Heart left ventricle (tissue), 16 donors: ENCODE measurements at regions not wholly inside any gene's neighbourhood (a gene's known extent, or its start where the extent isn't known, plus 50 kb on each side); places are given as distances from the start of the nearest gene placed in this dataset.

Experiments
- ATAC-seq, 4 donors: fragments of 200-7000 bp; cut with Tn5 transposase; one replicate each; pipeline ENCODE4 v1.9.1; 2020 to 2022; ENCODE audit warnings: moderate library complexity in 4 of 4, mild to moderate bottlenecking in 3 of 4, moderate number of reproducible peaks in 1 of 4
- DNase-seq, 5 donors: peaks; one replicate each; pipeline ENCODE4 v3.0.0-alpha.2; 2020
- H3K27ac ChIP-seq, 12 donors: fragments of 200-600 bp; sonication (generic) in 4 of 12; one replicate each; pipeline versions ENCODE4 v1.5.0 to v1.8.0; 2016 to 2022; ENCODE audit warnings: mild to moderate bottlenecking in 2 of 12
- H3K27me3 ChIP-seq, 9 donors: fragments of 200-600 bp; sonication (generic) in 2 of 9; one replicate each; pipeline versions ENCODE4 v1.5.1 to v1.8.0; 2016 to 2022; ENCODE audit warnings: mild to moderate bottlenecking in 3 of 9
- H3K36me3 ChIP-seq, 9 donors: fragments of 200-600 bp; sonication (generic) in 2 of 9; one replicate each; pipeline versions ENCODE4 v1.5.0 to v1.8.0; 2018 to 2022; ENCODE audit warnings: mild to moderate bottlenecking in 2 of 9
- H3K4me1 ChIP-seq, 12 donors: fragments of 200-600 bp; sonication (generic) in 4 of 12; one replicate each; pipeline versions ENCODE4 v1.5.0 to v1.8.0; 2016 to 2022; ENCODE audit warnings: mild to moderate bottlenecking in 3 of 12
- H3K4me3 ChIP-seq, 12 donors: fragments of 200-600 bp; sonication (generic) in 4 of 12; one replicate each; pipeline versions ENCODE4 v1.5.0 to v1.8.0; 2017 to 2022; ENCODE audit warnings: mild to moderate bottlenecking in 9 of 12, moderate library complexity in 4 of 12
- H3K9me3 ChIP-seq, 12 donors: fragments of 200-600 bp; sonication (generic) in 4 of 12; one replicate each; pipeline versions ENCODE4 v1.5.0 to v1.8.0; 2016 to 2022; ENCODE audit warnings: mild to moderate bottlenecking in 1 of 12
- POLR2A ChIP-seq, 2 donors: fragments of 450-650 bp; IDR thresholded peaks; one replicate each; pipeline ENCODE4 v1.6.1; 2017; ENCODE audit warnings: antibody characterized with exemption in 2 of 2, mild to moderate bottlenecking in 2 of 2, moderate library complexity in 2 of 2
- WGBS, 4 donors: extraction: QIAGEN DNeasy Blood & Tissue Kit in 2 of 4; methylation state at CpG; one replicate each; pipeline versions ENCODE4 v1.1.5 to v1.1.7; 2013 to 2018; 5-methylcytosine and 5-hydroxymethylcytosine counted together
- intact Hi-C, 10 donors: fragments of 100-400 bp; cut with DNase I; formaldehyde crosslinking; loops; one replicate each; pipeline versions ENCODE4 v1.11.1 to v1.14.2; 2022
- TF ChIP-seq, protein P1 (sequence below), 12 donors: fragments of 200-600 bp; sonication (generic) in 4 of 12; IDR thresholded peaks; one replicate each; pipeline versions ENCODE4 v1.5.0 to v1.8.0; 2018 to 2022; ENCODE audit warnings: antibody characterized with exemption in 12 of 12, mild to moderate bottlenecking in 5 of 12
- donor health status: ischemic (EF 13 %, LVEDD 7.1; RV severe dilation, severe dysfunction).
- donor health status: healthy with polysubstance abuse.
- donor health status: DM: no; HTN: yes; CAD: no.
- donor health status: DM: no; HTN: no; CAD: no.
- donor health status: ischemic (EF 25% LVEDD 6.9; RV normal size, moderate dysfunction).
- donor health status: ischemic (EF 25% LVEDD 5.7; RV mildly dilated, moderate dysfunction).
- donor health status: healthy.
- donor health status: DM: yes; HTN: yes; CAD: no.
- donor health status: ischemic (EF 35%, LVEDD 5.7; RV mildly dilated, moderate dysfunction).
- donor health status: nonischemic (EF 11% LVEDD 7.7; RV severe dilation, severe dysfunction).
- donor health status: DM: yes; HTN: yes; CAD: no.
- donor health status: PGD.
- donor health status: ischemic (EF 29% LVEDD 5.4; RV normal size, mild dysfunction).
- donor health status: nonischemic (EF 23%, LVEDD 6.1; RV moderate dilation, normal function).

DNA sequence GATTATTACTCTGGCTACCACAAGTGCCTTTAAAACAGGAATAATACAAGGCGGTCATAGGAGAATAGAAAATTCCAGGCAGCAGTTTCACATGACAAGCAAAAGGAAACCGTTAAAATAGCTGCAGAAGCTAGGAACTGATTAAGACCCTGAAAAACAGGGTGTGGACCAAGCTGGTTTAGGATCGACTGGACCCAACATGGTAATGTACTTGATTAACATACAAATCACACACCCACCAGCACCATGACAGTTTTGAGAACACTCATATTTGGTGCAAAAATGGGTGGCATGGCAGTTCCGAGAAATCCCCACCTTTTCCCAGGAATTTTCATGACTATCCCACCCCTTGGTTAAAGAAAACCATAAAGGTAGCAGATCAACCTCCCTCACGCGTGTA is 51.9 kb upstream of the TMEM163 start:
- no peak overlapping the region for H3K4me3 ChIP-seq
- no peaks in the 10 kb centered on the region for H3K27me3 ChIP-seq
- ATAC-seq: no peak
- TF ChIP-seq, protein P1, sequence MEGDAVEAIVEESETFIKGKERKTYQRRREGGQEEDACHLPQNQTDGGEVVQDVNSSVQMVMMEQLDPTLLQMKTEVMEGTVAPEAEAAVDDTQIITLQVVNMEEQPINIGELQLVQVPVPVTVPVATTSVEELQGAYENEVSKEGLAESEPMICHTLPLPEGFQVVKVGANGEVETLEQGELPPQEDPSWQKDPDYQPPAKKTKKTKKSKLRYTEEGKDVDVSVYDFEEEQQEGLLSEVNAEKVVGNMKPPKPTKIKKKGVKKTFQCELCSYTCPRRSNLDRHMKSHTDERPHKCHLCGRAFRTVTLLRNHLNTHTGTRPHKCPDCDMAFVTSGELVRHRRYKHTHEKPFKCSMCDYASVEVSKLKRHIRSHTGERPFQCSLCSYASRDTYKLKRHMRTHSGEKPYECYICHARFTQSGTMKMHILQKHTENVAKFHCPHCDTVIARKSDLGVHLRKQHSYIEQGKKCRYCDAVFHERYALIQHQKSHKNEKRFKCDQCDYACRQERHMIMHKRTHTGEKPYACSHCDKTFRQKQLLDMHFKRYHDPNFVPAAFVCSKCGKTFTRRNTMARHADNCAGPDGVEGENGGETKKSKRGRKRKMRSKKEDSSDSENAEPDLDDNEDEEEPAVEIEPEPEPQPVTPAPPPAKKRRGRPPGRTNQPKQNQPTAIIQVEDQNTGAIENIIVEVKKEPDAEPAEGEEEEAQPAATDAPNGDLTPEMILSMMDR (IDR thresholded peaks at IDR 0.05): no peak
- TF ChIP-seq POLR2A (IDR thresholded peaks at IDR 0.05): no peak
- H3K36me3 ChIP-seq: no peaks in the 10 kb centered on the region
- H3K27ac ChIP-seq: no peak overlapping the region
- H3K4me1 ChIP-seq: peaks cover 0 to 22% (median 19%) of the 10 kb centered on the region in 12 donors
- H3K9me3 ChIP-seq: no peaks in the 10 kb centered on the region
- DNase-seq: no peak
- intact Hi-C loops: loop anchor here in 4 of 10 donors (5.0 to 10.0 kb wide), 3 partner anchors 124 to 306 kb away; partner anchors contain the start of gene CCNT2 (in 1 of the 4)
- WGBS, 4 donors: 87 to 91% (median 89%) methylated on average over 6 of the region's 6 CpGs

DNA sequence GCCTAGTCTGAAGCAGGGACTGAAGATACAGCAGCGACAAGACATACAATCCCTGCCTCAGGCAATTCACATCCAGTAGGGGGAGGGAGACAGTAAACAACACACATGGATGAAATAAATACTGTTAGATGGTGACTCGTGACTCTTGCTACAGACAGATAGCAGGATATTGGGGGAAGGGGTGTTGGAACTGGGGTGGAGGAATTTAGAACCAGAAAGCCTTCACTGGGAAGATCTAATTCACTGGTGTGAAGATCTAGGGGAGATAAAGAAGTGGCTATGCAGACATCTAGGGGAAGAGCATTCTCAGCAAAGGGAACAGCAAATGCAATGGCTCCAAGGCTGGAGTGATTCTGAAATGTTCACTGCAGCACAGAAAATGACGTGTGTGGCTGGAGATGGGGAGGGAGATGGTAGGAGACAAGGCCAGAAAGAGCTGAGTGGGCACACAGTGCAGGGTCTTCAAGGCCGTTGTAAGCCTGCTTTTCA is 52.6 kb upstream of the TMEM163 start:
- intact Hi-C loops: loop anchor here in 4 of 10 donors (5.0 to 10.0 kb wide), 3 partner anchors 123 to 307 kb away; partner anchors contain the start of gene CCNT2 (in 1 of the 4)
- ATAC-seq: no peak
- WGBS, 4 donors: 64 to 74% (median 69%) methylated on average over 4 of the region's 4 CpGs
- H3K27ac ChIP-seq: no peak overlapping the region
- no peaks in the 10 kb centered on the region for H3K9me3 ChIP-seq
- no peaks in the 10 kb centered on the region for H3K27me3 ChIP-seq
- peaks cover 0 to 24% (median 19%) of the 10 kb centered on the region in 12 donors for H3K4me1 ChIP-seq
- no peaks in the 10 kb centered on the region for H3K36me3 ChIP-seq
- no peak overlapping the region for H3K4me3 ChIP-seq
- TF ChIP-seq, protein P1 (IDR thresholded peaks at IDR 0.05): no peak
- TF ChIP-seq POLR2A (IDR thresholded peaks at IDR 0.05): no peak
- no peak for DNase-seq

DNA sequence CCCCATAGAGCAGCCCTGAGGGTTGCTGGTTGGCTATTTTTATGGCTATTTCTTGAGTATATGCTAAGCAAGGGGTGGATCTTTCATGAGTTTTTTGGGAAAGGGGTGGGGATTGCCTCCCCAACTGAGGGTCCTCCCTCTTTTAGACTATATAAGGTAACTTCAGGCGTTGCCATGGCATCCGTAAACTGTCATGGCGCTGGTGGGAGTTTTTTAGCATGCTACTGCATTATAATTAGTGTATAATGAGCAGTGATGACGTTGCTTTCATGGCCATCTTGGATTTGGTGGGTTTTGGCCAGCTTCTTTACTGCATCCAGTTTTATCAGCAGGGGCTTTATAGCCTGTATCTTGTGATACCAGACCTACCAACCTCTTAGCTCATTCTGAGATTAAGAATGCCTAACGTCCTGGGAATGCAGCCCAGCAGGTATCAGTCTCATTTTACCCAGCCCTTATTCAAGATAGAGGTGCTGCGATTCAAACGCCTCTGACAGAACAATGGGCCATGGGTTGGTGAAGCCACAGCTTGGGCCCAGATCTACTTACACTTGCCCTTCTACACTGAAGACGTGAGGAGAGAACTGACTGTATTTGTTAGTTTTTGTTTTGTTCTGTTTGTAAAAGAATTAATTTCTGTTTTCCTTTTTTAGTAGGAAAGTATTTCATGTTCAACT is 53.8 kb upstream of the TMEM163 start:
- Histone ChIP-seq H3K4me3 (no peak overlapping the region), H3K9me3 (no peaks in the 10 kb centered on the region), H3K27me3 (no peaks in the 10 kb centered on the region), H3K27ac (no peak overlapping the region), H3K36me3 (no peaks in the 10 kb centered on the region), H3K4me1 (peaks cover 0 to 24% (median 19%) of the 10 kb centered on the region in 12 donors)
- no peak for TF ChIP-seq POLR2A (IDR thresholded peaks at IDR 0.05)
- TF ChIP-seq, protein P1 (IDR thresholded peaks at IDR 0.05): no peak
- 75 to 87% (median 78%) methylated on average over 8 of the region's 8 CpGs for whole genome bisulfite sequencing, 4 donors
- intact Hi-C loops: loop anchor here in 4 of 10 donors (5.0 to 10.0 kb wide), 3 partner anchors 122 to 308 kb away; partner anchors contain the start of gene CCNT2 (in 1 of the 4)
- ATAC-seq: no peak
- no peak for DNase-seq

DNA sequence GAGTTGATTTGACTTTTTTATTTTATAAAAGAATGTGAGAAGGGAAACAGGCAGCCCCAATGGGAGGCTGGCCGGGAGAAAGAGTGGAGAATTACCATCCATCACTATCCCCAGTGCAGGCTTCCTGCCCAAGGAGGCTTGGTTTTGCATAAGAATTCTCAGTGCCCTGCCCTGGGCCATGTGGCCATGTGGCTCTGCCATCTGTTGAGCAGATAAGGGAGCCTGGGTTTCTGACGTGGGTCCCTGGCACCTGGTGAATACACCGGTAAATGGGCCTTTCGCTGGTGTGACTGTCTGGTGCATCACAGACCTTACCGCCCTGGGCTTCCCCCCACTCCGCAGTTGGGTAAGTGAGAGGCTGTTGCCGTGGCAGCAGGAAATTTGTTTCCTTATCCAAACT is 54.5 kb upstream of the TMEM163 start:
- intact Hi-C loops: loop anchor here in 4 of 10 donors (5.0 to 10.0 kb wide), 3 partner anchors 121 to 309 kb away; partner anchors contain the start of gene CCNT2 (in 1 of the 4)
- H3K9me3 ChIP-seq: no peaks in the 10 kb centered on the region
- no peaks in the 10 kb centered on the region for H3K36me3 ChIP-seq
- DNase-seq (no peak), ATAC-seq (peak in 2 of 4 donors; percentile 23 to 40)
- 49 to 65% (median 58%) methylated on average over 7 of the region's 7 CpGs for WGBS, 4 donors
- TF ChIP-seq, protein P1 (IDR thresholded peaks at IDR 0.05): no peak
- TF ChIP-seq POLR2A (IDR thresholded peaks at IDR 0.05): no peak
- no peak overlapping the region for H3K27ac ChIP-seq
- H3K27me3 ChIP-seq: no peaks in the 10 kb centered on the region
- no peak overlapping the region for H3K4me3 ChIP-seq
- peaks cover 0 to 24% (median 19%) of the 10 kb centered on the region in 12 donors for H3K4me1 ChIP-seq
